ENCODE measurements at regions not wholly inside any gene's neighbourhood (a gene's known extent, or its start where the extent isn't known, plus 50 kb on each side); places are given as distances from the start of the nearest gene placed in this dataset.
"Not testable (repeated sequence)": the region's sequence is repeated elsewhere in the genome, so short reads cannot be mapped to it uniquely, and the experiment has no call there.

- H3K9me3 Mint-ChIP-seq; H3K4me1 Mint-ChIP-seq (ENCODE audit: low read depth); H3K4me3 Mint-ChIP-seq; H3K27me3 Mint-ChIP-seq (ENCODE audit: low read depth); H3K27ac Mint-ChIP-seq; H3K36me3 Mint-ChIP-seq (ENCODE audit: low read depth): not testable (repeated sequence)
These were observed 321.6 kb downstream of the SH2D4B start for GRCh38 chr10:80859279-80859678.

- Mint-ChIP-seq H3K27ac (no peak overlapping the region), H3K4me3 (no peak overlapping the region), H3K36me3 (ENCODE audit: low read depth) (no peaks in the 10 kb centered on the region), H3K4me1 (ENCODE audit: low read depth) (no peaks in the 10 kb centered on the region), H3K27me3 (ENCODE audit: low read depth) (no peaks in the 10 kb centered on the region), H3K9me3 (no peaks in the 10 kb centered on the region)
These were observed 323.0 kb downstream of the SH2D4B start for GRCh38 chr10:80860719-80861118.

- Mint-ChIP-seq H3K9me3 (no peaks in the 10 kb centered on the region), H3K4me1 (ENCODE audit: low read depth) (no peaks in the 10 kb centered on the region), H3K4me3 (no peak overlapping the region), H3K27ac (no peak overlapping the region), H3K36me3 (ENCODE audit: low read depth) (no peaks in the 10 kb centered on the region), H3K27me3 (ENCODE audit: low read depth) (no peaks in the 10 kb centered on the region)
These were observed 324.2 kb downstream of the SH2D4B start for GRCh38 chr10:80861882-80862281.

- H3K36me3 Mint-ChIP-seq (ENCODE audit: low read depth): no peaks in the 10 kb centered on the region
- no peaks in the 10 kb centered on the region for H3K27me3 Mint-ChIP-seq (ENCODE audit: low read depth)
- H3K4me1 Mint-ChIP-seq (ENCODE audit: low read depth): no peaks in the 10 kb centered on the region
- no peak overlapping the region for H3K4me3 Mint-ChIP-seq
- H3K9me3 Mint-ChIP-seq: no peaks in the 10 kb centered on the region
- H3K27ac Mint-ChIP-seq: no peak overlapping the region
These were observed 332.6 kb downstream of the SH2D4B start for GRCh38 chr10:80870282-80870681.

GRCh38 chr10:80871083-80871482 is 333.4 kb downstream of the SH2D4B start:
- H3K27ac Mint-ChIP-seq: no peak overlapping the region
- no peaks in the 10 kb centered on the region for H3K27me3 Mint-ChIP-seq (ENCODE audit: low read depth)
- no peaks in the 10 kb centered on the region for H3K4me1 Mint-ChIP-seq (ENCODE audit: low read depth)

GRCh38 chr10:80878330-80878729 is 340.6 kb downstream of the SH2D4B start:
- no peaks in the 10 kb centered on the region for H3K36me3 Mint-ChIP-seq (ENCODE audit: low read depth)
- no peaks in the 10 kb centered on the region for H3K4me1 Mint-ChIP-seq (ENCODE audit: low read depth)
- H3K9me3 Mint-ChIP-seq: peaks cover 3% of the 10 kb centered on the region
- no peak overlapping the region for H3K27ac Mint-ChIP-seq
- no peaks in the 10 kb centered on the region for H3K27me3 Mint-ChIP-seq (ENCODE audit: low read depth)
- H3K4me3 Mint-ChIP-seq: no peak overlapping the region

More at GRCh38 chr10:80871083-80871482, 333.4 kb downstream of the SH2D4B start:
- Mint-ChIP-seq H3K36me3 (ENCODE audit: low read depth) (no peaks in the 10 kb centered on the region), H3K4me3 (no peak overlapping the region), H3K9me3 (no peaks in the 10 kb centered on the region)

GRCh38 chr10:80890146-80890545 is 352.4 kb downstream of the SH2D4B start:
- no peaks in the 10 kb centered on the region for H3K4me1 Mint-ChIP-seq (ENCODE audit: low read depth)
- H3K9me3 Mint-ChIP-seq: no peaks in the 10 kb centered on the region
- no peak overlapping the region for H3K4me3 Mint-ChIP-seq
- no peak overlapping the region for H3K27ac Mint-ChIP-seq
- H3K27me3 Mint-ChIP-seq (ENCODE audit: low read depth): no peaks in the 10 kb centered on the region
- no peaks in the 10 kb centered on the region for H3K36me3 Mint-ChIP-seq (ENCODE audit: low read depth)

GRCh38 chr10:80893256-80893655 is 355.6 kb downstream of the SH2D4B start:
- Mint-ChIP-seq H3K4me3 (no peak overlapping the region), H3K4me1 (ENCODE audit: low read depth) (no peaks in the 10 kb centered on the region), H3K27me3 (ENCODE audit: low read depth) (no peaks in the 10 kb centered on the region), H3K9me3 (no peaks in the 10 kb centered on the region), H3K27ac (no peak overlapping the region), H3K36me3 (ENCODE audit: low read depth) (no peaks in the 10 kb centered on the region)

- H3K9me3 Mint-ChIP-seq: no peaks in the 10 kb centered on the region
- H3K36me3 Mint-ChIP-seq (ENCODE audit: low read depth): no peaks in the 10 kb centered on the region
- H3K27ac Mint-ChIP-seq: no peak overlapping the region
- no peaks in the 10 kb centered on the region for H3K4me1 Mint-ChIP-seq (ENCODE audit: low read depth)
- H3K27me3 Mint-ChIP-seq (ENCODE audit: low read depth): no peaks in the 10 kb centered on the region
- no peak overlapping the region for H3K4me3 Mint-ChIP-seq
These were observed 356.6 kb downstream of the SH2D4B start for GRCh38 chr10:80894311-80894791.

GRCh38 chr10:80894797-80895467 is 357.2 kb downstream of the SH2D4B start:
- no peak overlapping the region for H3K27ac Mint-ChIP-seq
- no peaks in the 10 kb centered on the region for H3K9me3 Mint-ChIP-seq
- no peaks in the 10 kb centered on the region for H3K4me1 Mint-ChIP-seq (ENCODE audit: low read depth)
- no peaks in the 10 kb centered on the region for H3K36me3 Mint-ChIP-seq (ENCODE audit: low read depth)
- H3K4me3 Mint-ChIP-seq: no peak overlapping the region
- no peaks in the 10 kb centered on the region for H3K27me3 Mint-ChIP-seq (ENCODE audit: low read depth)

GRCh38 chr10:80896076-80896475 is 358.4 kb downstream of the SH2D4B start:
- Mint-ChIP-seq H3K4me3 (no peak overlapping the region), H3K27ac (no peak overlapping the region), H3K9me3 (no peaks in the 10 kb centered on the region), H3K4me1 (ENCODE audit: low read depth) (no peaks in the 10 kb centered on the region), H3K27me3 (ENCODE audit: low read depth) (no peaks in the 10 kb centered on the region), H3K36me3 (ENCODE audit: low read depth) (no peaks in the 10 kb centered on the region)

GRCh38 chr10:80896959-80897358 is 359.3 kb downstream of the SH2D4B start:
- Mint-ChIP-seq H3K4me3 (no peak overlapping the region), H3K27ac (no peak overlapping the region), H3K4me1 (ENCODE audit: low read depth) (no peaks in the 10 kb centered on the region), H3K36me3 (ENCODE audit: low read depth) (no peaks in the 10 kb centered on the region), H3K27me3 (ENCODE audit: low read depth) (no peaks in the 10 kb centered on the region), H3K9me3 (no peaks in the 10 kb centered on the region)

- H3K36me3 Mint-ChIP-seq (ENCODE audit: low read depth): no peaks in the 10 kb centered on the region
- H3K9me3 Mint-ChIP-seq: no peaks in the 10 kb centered on the region
- H3K27ac Mint-ChIP-seq: no peak overlapping the region
- H3K4me3 Mint-ChIP-seq: no peak overlapping the region
- H3K27me3 Mint-ChIP-seq (ENCODE audit: low read depth): no peaks in the 10 kb centered on the region
- H3K4me1 Mint-ChIP-seq (ENCODE audit: low read depth): no peaks in the 10 kb centered on the region
These were observed 363.0 kb downstream of the SH2D4B start for GRCh38 chr10:80900661-80901060.

GRCh38 chr10:80908611-80909010 is 370.9 kb downstream of the SH2D4B start:
- no peaks in the 10 kb centered on the region for H3K9me3 Mint-ChIP-seq
- H3K36me3 Mint-ChIP-seq (ENCODE audit: low read depth): no peaks in the 10 kb centered on the region
- H3K4me3 Mint-ChIP-seq: no peak overlapping the region
- no peak overlapping the region for H3K27ac Mint-ChIP-seq
- no peaks in the 10 kb centered on the region for H3K4me1 Mint-ChIP-seq (ENCODE audit: low read depth)
- no peaks in the 10 kb centered on the region for H3K27me3 Mint-ChIP-seq (ENCODE audit: low read depth)

GRCh38 chr10:80909254-80909653 is 371.6 kb downstream of the SH2D4B start:
- Mint-ChIP-seq H3K9me3 (no peaks in the 10 kb centered on the region), H3K27ac (no peak overlapping the region), H3K36me3 (ENCODE audit: low read depth) (no peaks in the 10 kb centered on the region), H3K27me3 (ENCODE audit: low read depth) (no peaks in the 10 kb centered on the region), H3K4me1 (ENCODE audit: low read depth) (no peaks in the 10 kb centered on the region), H3K4me3 (no peak overlapping the region)

GRCh38 chr10:80917636-80918035 is 379.9 kb downstream of the SH2D4B start:
- no peak overlapping the region for H3K27ac Mint-ChIP-seq
- H3K27me3 Mint-ChIP-seq (ENCODE audit: low read depth): no peaks in the 10 kb centered on the region
- H3K36me3 Mint-ChIP-seq (ENCODE audit: low read depth): no peaks in the 10 kb centered on the region
- H3K4me1 Mint-ChIP-seq (ENCODE audit: low read depth): no peaks in the 10 kb centered on the region
- H3K4me3 Mint-ChIP-seq: no peak overlapping the region
- no peaks in the 10 kb centered on the region for H3K9me3 Mint-ChIP-seq

Measured in T-helper 1 cell treated with Interleukin-12 subunit alpha and Interleukin-12 subunit beta and Interleukin-4 antibody, amounts not matched to agents 30 μg/mL and 1 μg/mL, for 36 hours (primary cell).